IMR-90 (cell line): ENCODE measurements at regions not wholly inside any gene's neighbourhood (a gene's known extent, or its start where the extent isn't known, plus 50 kb on each side); places are given as distances from the start of the nearest gene placed in this dataset.

Experiments used
- CEBPB ChIP-seq: IDR thresholded peaks from 2 replicates; pipeline ENCODE4 v1.6.1; 2012; ENCODE audit warnings: low read depth, low read length, improper control_type of control experiment
- CTCF ChIP-seq: conservative IDR thresholded peaks from 2 replicates; pipeline ENCODE4 v1.5.1; 2012; ENCODE audit warnings: mild to moderate bottlenecking, low read depth, low read length, improper control_type of control experiment
- MAZ ChIP-seq: IDR thresholded peaks from 2 replicates; pipeline ENCODE4 v1.6.1; 2012; ENCODE audit warnings: low read depth, mild to moderate bottlenecking, low read length, improper control_type of control experiment, moderate library complexity, borderline replicate concordance
- MXI1 ChIP-seq: IDR thresholded peaks from 2 replicates; pipeline ENCODE4 v1.6.1; 2012; ENCODE audit warnings: low read depth, mild to moderate bottlenecking, low read length, moderate library complexity, borderline replicate concordance
- POLR2A ChIP-seq: IDR thresholded peaks from 2 replicates; pipeline ENCODE4 v1.6.1; 2012; ENCODE audit warnings: mild to moderate bottlenecking, low read depth, low read length
- RAD21 ChIP-seq: IDR thresholded peaks from 2 replicates; pipeline ENCODE4 v1.6.1; 2012; ENCODE audit warnings: low read length, improper control_type of control experiment
- RCOR1 ChIP-seq: IDR thresholded peaks from 2 replicates; pipeline ENCODE4 v1.6.1; 2012; ENCODE audit warnings: mild to moderate bottlenecking, low read length, improper control_type of control experiment; ENCODE audit not compliant: insufficient replicate concordance
- SMC3 ChIP-seq: fragments of 150-350 bp; IDR thresholded peaks from 2 replicates; pipeline ENCODE4 v1.6.1; 2016; ENCODE audit warnings: low read depth, mild to moderate bottlenecking, antibody characterized with exemption, low read length, moderate library complexity
- TF ChIP-seq, protein P1 (sequence below): fragments of 150-350 bp; IDR thresholded peaks from 2 replicates; pipeline ENCODE4 v1.6.1; 2017; ENCODE audit warnings: mild to moderate bottlenecking, antibody characterized with exemption, low read length, low read depth

- no peak for TF ChIP-seq CTCF
- no peak for TF ChIP-seq RCOR1
- no peak for TF ChIP-seq RAD21
- no peak for TF ChIP-seq MXI1
- no peak for TF ChIP-seq POLR2A
- TF ChIP-seq MAZ = no peak
- no peak for TF ChIP-seq CEBPB
- TF ChIP-seq SMC3 = no peak
- TF ChIP-seq, protein P1, sequence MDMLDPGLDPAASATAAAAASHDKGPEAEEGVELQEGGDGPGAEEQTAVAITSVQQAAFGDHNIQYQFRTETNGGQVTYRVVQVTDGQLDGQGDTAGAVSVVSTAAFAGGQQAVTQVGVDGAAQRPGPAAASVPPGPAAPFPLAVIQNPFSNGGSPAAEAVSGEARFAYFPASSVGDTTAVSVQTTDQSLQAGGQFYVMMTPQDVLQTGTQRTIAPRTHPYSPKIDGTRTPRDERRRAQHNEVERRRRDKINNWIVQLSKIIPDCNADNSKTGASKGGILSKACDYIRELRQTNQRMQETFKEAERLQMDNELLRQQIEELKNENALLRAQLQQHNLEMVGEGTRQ = no peak
Measured at GRCh38 chr7:125089171-125089570, 159.5 kb upstream of the POT1 start.
